GM12875 (cell line): ENCODE measurements at regions not wholly inside any gene's neighbourhood (a gene's known extent, or its start where the extent isn't known, plus 50 kb on each side); places are given as distances from the start of the nearest gene placed in this dataset.

Source experiments
- H3K4me3 ChIP-seq: one replicate; pipeline ENCODE4 v1.5.1; 2011; ENCODE audit warnings: low read depth, low read length, control low read depth
- TF ChIP-seq, protein P1 (sequence below): IDR thresholded peaks from 2 replicates; pipeline ENCODE4 v1.5.1; 2011; ENCODE audit warnings: low read depth, mild to moderate bottlenecking, control low read depth, inconsistent platforms, low read length, moderate library complexity, borderline replicate concordance; ENCODE audit not compliant: insufficient read depth

DNA sequence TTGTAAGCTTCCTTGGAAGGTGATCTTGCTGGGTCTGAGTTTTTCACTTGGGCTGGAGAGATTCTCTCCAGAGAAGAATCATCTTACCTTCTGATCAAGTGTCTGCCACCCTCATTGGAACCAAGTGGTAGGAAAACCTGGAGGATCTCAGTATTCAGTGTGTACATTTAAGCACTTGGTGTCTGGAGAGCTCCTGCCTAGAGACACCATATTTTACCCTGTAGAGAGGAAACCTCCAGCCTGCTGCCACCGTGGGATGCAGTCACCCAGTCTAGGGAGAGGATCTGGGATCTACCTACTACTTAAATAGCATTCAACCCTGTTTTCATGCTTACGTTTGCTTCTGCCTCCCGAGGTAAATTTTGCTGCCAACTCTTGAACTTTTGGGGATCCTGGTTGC is 274.3 kb downstream of the SV2B start:
- TF ChIP-seq, protein P1, sequence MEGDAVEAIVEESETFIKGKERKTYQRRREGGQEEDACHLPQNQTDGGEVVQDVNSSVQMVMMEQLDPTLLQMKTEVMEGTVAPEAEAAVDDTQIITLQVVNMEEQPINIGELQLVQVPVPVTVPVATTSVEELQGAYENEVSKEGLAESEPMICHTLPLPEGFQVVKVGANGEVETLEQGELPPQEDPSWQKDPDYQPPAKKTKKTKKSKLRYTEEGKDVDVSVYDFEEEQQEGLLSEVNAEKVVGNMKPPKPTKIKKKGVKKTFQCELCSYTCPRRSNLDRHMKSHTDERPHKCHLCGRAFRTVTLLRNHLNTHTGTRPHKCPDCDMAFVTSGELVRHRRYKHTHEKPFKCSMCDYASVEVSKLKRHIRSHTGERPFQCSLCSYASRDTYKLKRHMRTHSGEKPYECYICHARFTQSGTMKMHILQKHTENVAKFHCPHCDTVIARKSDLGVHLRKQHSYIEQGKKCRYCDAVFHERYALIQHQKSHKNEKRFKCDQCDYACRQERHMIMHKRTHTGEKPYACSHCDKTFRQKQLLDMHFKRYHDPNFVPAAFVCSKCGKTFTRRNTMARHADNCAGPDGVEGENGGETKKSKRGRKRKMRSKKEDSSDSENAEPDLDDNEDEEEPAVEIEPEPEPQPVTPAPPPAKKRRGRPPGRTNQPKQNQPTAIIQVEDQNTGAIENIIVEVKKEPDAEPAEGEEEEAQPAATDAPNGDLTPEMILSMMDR, result no peak
- no peak overlapping the region for H3K4me3 ChIP-seq

GRCh38 chr15:91376038-91376437 is 276.0 kb downstream of the SV2B start:
- TF ChIP-seq, protein P1, result no peak

DNA sequence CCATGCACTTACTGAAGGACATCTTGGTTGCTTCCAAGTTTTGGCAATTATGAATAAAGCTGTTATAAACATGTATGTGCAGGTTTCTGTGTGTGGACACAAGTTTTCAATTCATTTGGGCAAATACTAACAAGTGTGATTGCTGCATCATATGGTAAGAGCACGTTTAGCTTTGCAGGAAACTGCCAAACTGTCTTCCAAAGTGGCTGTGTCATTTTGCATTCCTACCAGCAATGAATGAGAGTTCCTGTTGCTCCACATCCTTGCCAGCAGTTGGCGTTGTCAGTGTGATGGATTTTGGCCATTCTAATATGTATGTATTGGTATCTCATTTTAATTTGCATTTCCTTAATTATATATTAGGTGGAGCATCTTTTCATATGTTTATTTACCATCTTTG is 280.1 kb downstream of the SV2B start:
- TF ChIP-seq, protein P1, result no peak
- H3K4me3 ChIP-seq, result no peak overlapping the region

More at GRCh38 chr15:91376038-91376437, 276.0 kb downstream of the SV2B start:
- H3K4me3 ChIP-seq, result no peak overlapping the region

GRCh38 chr15:91383532-91383931 is 283.5 kb downstream of the SV2B start:
- no peak overlapping the region for H3K4me3 ChIP-seq
- TF ChIP-seq, protein P1, result no peak

DNA sequence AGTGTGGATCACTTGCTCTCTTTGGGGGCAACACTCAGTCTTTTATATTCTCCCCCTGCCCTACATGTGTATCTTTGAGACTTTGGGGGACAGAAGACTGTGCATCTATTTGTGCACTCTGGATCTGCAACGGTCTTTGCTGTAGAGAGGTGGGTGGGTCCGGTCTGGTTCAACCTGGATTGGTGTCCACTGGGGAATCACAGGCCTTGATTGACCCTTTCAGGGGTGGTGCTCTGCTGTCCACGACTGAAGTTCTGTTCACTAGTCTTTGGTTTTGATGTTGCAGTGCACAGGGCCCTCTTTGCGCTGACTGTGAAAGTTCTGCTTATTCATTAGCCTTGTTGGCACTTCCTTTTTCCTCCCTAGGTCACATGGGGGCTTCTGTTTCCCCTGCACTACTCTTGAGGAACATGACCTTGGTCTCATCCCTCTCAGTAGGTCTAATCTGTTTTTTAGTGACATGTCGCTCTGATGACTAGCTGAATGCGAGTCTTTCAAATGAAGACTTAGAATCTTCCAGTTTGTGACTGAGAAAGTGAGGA is 284.2 kb downstream of the SV2B start:
- TF ChIP-seq, protein P1, result no peak

DNA sequence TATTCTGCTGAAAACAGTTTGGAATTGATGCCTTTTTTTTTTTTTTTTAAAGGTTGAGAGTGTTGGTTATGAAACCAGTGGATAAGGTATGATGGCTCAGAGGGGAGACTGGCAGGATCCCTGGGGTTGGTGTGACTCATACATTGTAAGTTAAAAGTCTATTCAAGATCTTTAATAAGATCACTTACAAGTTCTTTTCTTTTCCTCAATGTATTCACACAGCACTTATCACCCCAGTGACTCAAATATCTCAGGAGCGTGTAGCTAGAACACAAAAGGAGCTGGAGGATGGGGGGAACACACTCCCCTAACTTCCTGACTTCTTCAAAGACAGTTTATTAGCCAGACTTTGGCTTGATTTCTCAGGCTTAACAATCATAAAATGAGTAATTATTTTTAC is 285.3 kb downstream of the SV2B start:
- TF ChIP-seq, protein P1, result no peak
- no peak overlapping the region for H3K4me3 ChIP-seq

More for the DNA sequence above, 284.2 kb downstream of the SV2B start:
- H3K4me3 ChIP-seq, result no peak overlapping the region

- H3K4me3 ChIP-seq, result no peak overlapping the region
These were observed 293.1 kb downstream of the SV2B start for GRCh38 chr15:91393186-91393585.

More at GRCh38 chr15:91393186-91393585, 293.1 kb downstream of the SV2B start:
- TF ChIP-seq, protein P1, result no peak
